DMS79 (cell line): ENCODE measurements at regions not wholly inside any gene's neighbourhood (a gene's known extent, or its start where the extent isn't known, plus 50 kb on each side); places are given as distances from the start of the nearest gene placed in this dataset.

Experiments
- DNase-seq: peaks from one replicate; lab custom pipeline; 2025; lab: John Stamatoyannopoulos, UW

- DNase-seq = no peak
These were observed 474.4 kb upstream of the AGTR1 start for GRCh38 chr3:148223266-148223665.

GRCh38 chr3:148226246-148226645, 471.5 kb upstream of the AGTR1 start:
- DNase-seq = no peak

- no peak for DNase-seq
These were observed 470.2 kb upstream of the AGTR1 start for GRCh38 chr3:148227534-148227933.

- DNase-seq = no peak
These were observed 468.6 kb upstream of the AGTR1 start for GRCh38 chr3:148229107-148229506.

GRCh38 chr3:148230473-148230872, 467.2 kb upstream of the AGTR1 start:
- no peak for DNase-seq

GRCh38 chr3:148232389-148232788, 465.3 kb upstream of the AGTR1 start:
- DNase-seq = no peak

- DNase-seq = no peak
These were observed 464.3 kb upstream of the AGTR1 start for GRCh38 chr3:148233403-148233802.

GRCh38 chr3:148234536-148234935, 463.2 kb upstream of the AGTR1 start:
- DNase-seq = no peak

GRCh38 chr3:148235566-148235965, 462.1 kb upstream of the AGTR1 start:
- no peak for DNase-seq

- DNase-seq = no peak
These were observed 459.3 kb upstream of the AGTR1 start for GRCh38 chr3:148238421-148238821.

- DNase-seq = no peak
These were observed 457.4 kb upstream of the AGTR1 start for GRCh38 chr3:148240351-148240750.

GRCh38 chr3:148243609-148244008, 454.1 kb upstream of the AGTR1 start:
- no peak for DNase-seq

GRCh38 chr3:148246291-148246923, 451.3 kb upstream of the AGTR1 start:
- no peak for DNase-seq

- DNase-seq = no peak
These were observed 444.0 kb upstream of the AGTR1 start for GRCh38 chr3:148253713-148254112.

- DNase-seq = no peak
These were observed 443.3 kb upstream of the AGTR1 start for GRCh38 chr3:148254402-148254801.

GRCh38 chr3:148255981-148256969, 441.4 kb upstream of the AGTR1 start:
- DNase-seq = no peak

- no peak for DNase-seq
These were observed 434.7 kb upstream of the AGTR1 start for GRCh38 chr3:148262980-148263379.

GRCh38 chr3:148265841-148266240, 431.9 kb upstream of the AGTR1 start:
- no peak for DNase-seq

GRCh38 chr3:148266341-148266740, 431.4 kb upstream of the AGTR1 start:
- DNase-seq = no peak

- no peak for DNase-seq
These were observed 427.9 kb upstream of the AGTR1 start for GRCh38 chr3:148269816-148270215.

GRCh38 chr3:148280623-148281242, 417.0 kb upstream of the AGTR1 start:
- no peak for DNase-seq

GRCh38 chr3:148289159-148289558, 408.5 kb upstream of the AGTR1 start:
- no peak for DNase-seq

GRCh38 chr3:148297013-148297412, 400.7 kb upstream of the AGTR1 start:
- DNase-seq = no peak
